ENCODE measurements at regions not wholly inside any gene's neighbourhood (a gene's known extent, or its start where the extent isn't known, plus 50 kb on each side); places are given as distances from the start of the nearest gene placed in this dataset.
"Not testable (repeated sequence)": the region's sequence is repeated elsewhere in the genome, so short reads cannot be mapped to it uniquely, and the experiment has no call there.

GRCh38 chr4:57182132-57182874 lies 72.1 kb upstream of the IGFBP7 start:
- H3F3A ChIP-seq (ENCODE audit: low read length, unreplicated experiment), result no peaks in the 10 kb centered on the region
- H3K9ac ChIP-seq (ENCODE audit: low read length), result no peak overlapping the region
- H3K27me3 ChIP-seq (ENCODE audit: low read length), result no peaks in the 10 kb centered on the region
- no peak overlapping the region for H3K4me2 ChIP-seq (ENCODE audit: low read length)
- peaks cover 6% of the 10 kb centered on the region for H3K4me1 ChIP-seq (ENCODE audit: insufficient read depth, low read length)
- no peaks in the 10 kb centered on the region for H3K36me3 ChIP-seq (ENCODE audit: low read depth, low read length)
- TF ChIP-seq EZH2 (IDR thresholded peaks at IDR 0.05; ENCODE audit: low read length, unreplicated experiment) (no peak), EZH2phosphoT487 (IDR thresholded peaks at IDR 0.05; ENCODE audit: borderline replicate concordance, low read length) (no peak)
- TF ChIP-seq, protein P1, sequence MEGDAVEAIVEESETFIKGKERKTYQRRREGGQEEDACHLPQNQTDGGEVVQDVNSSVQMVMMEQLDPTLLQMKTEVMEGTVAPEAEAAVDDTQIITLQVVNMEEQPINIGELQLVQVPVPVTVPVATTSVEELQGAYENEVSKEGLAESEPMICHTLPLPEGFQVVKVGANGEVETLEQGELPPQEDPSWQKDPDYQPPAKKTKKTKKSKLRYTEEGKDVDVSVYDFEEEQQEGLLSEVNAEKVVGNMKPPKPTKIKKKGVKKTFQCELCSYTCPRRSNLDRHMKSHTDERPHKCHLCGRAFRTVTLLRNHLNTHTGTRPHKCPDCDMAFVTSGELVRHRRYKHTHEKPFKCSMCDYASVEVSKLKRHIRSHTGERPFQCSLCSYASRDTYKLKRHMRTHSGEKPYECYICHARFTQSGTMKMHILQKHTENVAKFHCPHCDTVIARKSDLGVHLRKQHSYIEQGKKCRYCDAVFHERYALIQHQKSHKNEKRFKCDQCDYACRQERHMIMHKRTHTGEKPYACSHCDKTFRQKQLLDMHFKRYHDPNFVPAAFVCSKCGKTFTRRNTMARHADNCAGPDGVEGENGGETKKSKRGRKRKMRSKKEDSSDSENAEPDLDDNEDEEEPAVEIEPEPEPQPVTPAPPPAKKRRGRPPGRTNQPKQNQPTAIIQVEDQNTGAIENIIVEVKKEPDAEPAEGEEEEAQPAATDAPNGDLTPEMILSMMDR (conservative IDR thresholded peaks at IDR 0.05; ENCODE audit: low read depth, low read length), result no peak
- intact Hi-C loops (cut with micrococcal nuclease), result no loop called here
- H3K27ac ChIP-seq (ENCODE audit: low read length), result no peak overlapping the region
- ATAC-seq (no peak), DNase-seq (no peak)
- no peak overlapping the region for H2AFZ ChIP-seq (ENCODE audit: low read length)
- H3K9me2 ChIP-seq (replicated peaks; ENCODE audit: low read length), result no peaks in the 10 kb centered on the region
- H3K79me2 ChIP-seq (ENCODE audit: low read length), result no peaks in the 10 kb centered on the region
- H4K20me1 ChIP-seq (ENCODE audit: low read length), result no peaks in the 10 kb centered on the region
- CTCF ChIA-PET, result no interaction called here
- POLR2A ChIA-PET (ENCODE audit: unreplicated experiment), result interaction anchor here (0.5 kb wide), 1 partner anchor 615 kb away, joined by 5 read pairs; no protein-coding TSS in a partner anchor
- no peaks in the 10 kb centered on the region for H3K9me3 ChIP-seq (ENCODE audit: low read length)
- BruUV-seq (replicated peaks), result no TSS peak
- no peak overlapping the region for H3K4me3 ChIP-seq (ENCODE audit: low read length)

GRCh38 chr4:57173136-57173535 lies 63.0 kb upstream of the IGFBP7 start:
- H3K27me3 ChIP-seq (ENCODE audit: low read length); H3K27ac ChIP-seq (ENCODE audit: low read length); DNase-seq; H4K20me1 ChIP-seq (ENCODE audit: low read length); intact Hi-C loops (cut with micrococcal nuclease); CTCF ChIA-PET; H3K4me1 ChIP-seq (ENCODE audit: insufficient read depth, low read length); H3F3A ChIP-seq (ENCODE audit: low read length, unreplicated experiment); H2AFZ ChIP-seq (ENCODE audit: low read length); H3K4me2 ChIP-seq (ENCODE audit: low read length); ATAC-seq; H3K9me2 ChIP-seq (replicated peaks; ENCODE audit: low read length); H3K9me3 ChIP-seq (ENCODE audit: low read length); H3K36me3 ChIP-seq (ENCODE audit: low read depth, low read length); BruUV-seq (replicated peaks); H3K79me2 ChIP-seq (ENCODE audit: low read length); POLR2A ChIA-PET (ENCODE audit: unreplicated experiment); H3K9ac ChIP-seq (ENCODE audit: low read length); H3K4me3 ChIP-seq (ENCODE audit: low read length): not testable (repeated sequence)

GRCh38 chr4:57172065-57172464 lies 61.9 kb upstream of the IGFBP7 start:
- DNase-seq (no peak), ATAC-seq (no peak)
- Histone ChIP-seq H3K4me2 (ENCODE audit: low read length) (no peak overlapping the region), H3K9me3 (ENCODE audit: low read length) (no peaks in the 10 kb centered on the region), H3F3A (ENCODE audit: low read length, unreplicated experiment) (no peaks in the 10 kb centered on the region), H3K9ac (ENCODE audit: low read length) (no peak overlapping the region), H3K4me1 (ENCODE audit: insufficient read depth, low read length) (no peaks in the 10 kb centered on the region; the same call in 1 of the 2 replicates), H3K79me2 (ENCODE audit: low read length) (no peaks in the 10 kb centered on the region), H2AFZ (ENCODE audit: low read length) (no peak overlapping the region), H3K9me2 (replicated peaks; ENCODE audit: low read length) (no peaks in the 10 kb centered on the region), H3K36me3 (ENCODE audit: low read depth, low read length) (no peaks in the 10 kb centered on the region), H3K27me3 (ENCODE audit: low read length) (0 out of 2 replicates have a peak, but pooled peaks cover under 1% of the 10 kb centered on the region), H3K27ac (ENCODE audit: low read length) (no peak overlapping the region), H4K20me1 (ENCODE audit: low read length) (no peaks in the 10 kb centered on the region), H3K4me3 (ENCODE audit: low read length) (no peak overlapping the region)
- BruUV-seq (replicated peaks), result no TSS peak
- intact Hi-C loops (cut with micrococcal nuclease), result no loop called here
- POLR2A ChIA-PET (ENCODE audit: unreplicated experiment), result no interaction called here
- CTCF ChIA-PET, result no interaction called here
- TF ChIP-seq, protein P1 (conservative IDR thresholded peaks at IDR 0.05; ENCODE audit: low read depth, low read length), result no peak
- TF ChIP-seq EZH2 (IDR thresholded peaks at IDR 0.05; ENCODE audit: low read length, unreplicated experiment), result no peak
- no peak for TF ChIP-seq EZH2phosphoT487 (IDR thresholded peaks at IDR 0.05; ENCODE audit: borderline replicate concordance, low read length)

Measured in PC-3 (cell line).